SK-N-SH treated with all-trans-retinoic acid at 6 μM for 48 hours (cell line): ENCODE measurements at regions not wholly inside any gene's neighbourhood (a gene's known extent, or its start where the extent isn't known, plus 50 kb on each side); places are given as distances from the start of the nearest gene placed in this dataset.
A peak's percentile ranks its signal among the peaks of the same experiment; 100 is the strongest.

Source experiments
- ATAC-seq: fragments of 200-7000 bp; cut with Tn5 transposase; 3 replicates; pipeline ENCODE4 v1.9.1; 2020; ENCODE audit warnings: mild to moderate bottlenecking, moderate library complexity
- ARNTL ChIP-seq: fragments of 450-650 bp; formaldehyde crosslinking; IDR thresholded peaks from 2 replicates; pipeline ENCODE4 v1.5.0; 2020; ENCODE audit warnings: low read depth, mild to moderate bottlenecking, moderate library complexity, borderline replicate concordance
- BACH2 ChIP-seq: fragments of 250-450 bp; sonication (Bioruptor Pico); IDR thresholded peaks from 2 replicates; pipeline ENCODE4 v1.9.0; 2021; ENCODE audit warnings: mild to moderate bottlenecking, borderline replicate concordance
- CREB5 ChIP-seq: fragments of 250-450 bp; sonication (Bioruptor Pico); IDR thresholded peaks from 2 replicates; pipeline ENCODE4 v1.5.1; 2020; ENCODE audit warnings: low read depth, mild to moderate bottlenecking, moderate library complexity
- CSRNP3 ChIP-seq: fragments of 250-450 bp; sonication (Bioruptor Pico); IDR thresholded peaks from 2 replicates; pipeline ENCODE4 v1.5.1; 2021; ENCODE audit warnings: mild to moderate bottlenecking, moderate library complexity
- ESRRG ChIP-seq: fragments of 250-450 bp; sonication (Bioruptor Pico); IDR thresholded peaks from 2 replicates; pipeline ENCODE4 v1.6.1; 2021; ENCODE audit warnings: mild to moderate bottlenecking
- ISL1 ChIP-seq: fragments of 250-450 bp; sonication (Bioruptor Pico); IDR thresholded peaks from 2 replicates; pipeline ENCODE4 v2.1.2; 2022; ENCODE audit warnings: mild to moderate bottlenecking, moderate library complexity
- SNAI2 ChIP-seq: fragments of 250-450 bp; sonication (Bioruptor Pico); IDR thresholded peaks from 2 replicates; pipeline ENCODE4 v1.5.0; 2020; ENCODE audit warnings: mild to moderate bottlenecking, moderate library complexity
- TCF4 ChIP-seq: fragments of 250-450 bp; sonication (Bioruptor Pico); IDR thresholded peaks from 2 replicates; pipeline ENCODE4 v1.8.0; 2021; ENCODE audit warnings: mild to moderate bottlenecking, moderate library complexity, borderline replicate concordance
- TOX ChIP-seq: fragments of 250-450 bp; sonication (Bioruptor Pico); IDR thresholded peaks from 2 replicates; pipeline ENCODE4 v1.8.0; 2021; ENCODE audit warnings: mild to moderate bottlenecking, moderate library complexity, borderline replicate concordance
- TSHZ2 ChIP-seq: fragments of 250-450 bp; sonication (Bioruptor Pico); IDR thresholded peaks from 2 replicates; pipeline ENCODE4 v1.5.0; 2020; ENCODE audit warnings: mild to moderate bottlenecking, moderate library complexity
- ZC3H10 ChIP-seq: fragments of 250-450 bp; sonication (Bioruptor Pico); IDR thresholded peaks from 2 replicates; pipeline ENCODE4 v1.5.1; 2021; ENCODE audit warnings: mild to moderate bottlenecking, moderate library complexity
- ZFP3 ChIP-seq: fragments of 250-450 bp; sonication (Bioruptor Pico); IDR thresholded peaks from 2 replicates; pipeline ENCODE4 v1.5.0; 2020; ENCODE audit warnings: mild to moderate bottlenecking, moderate library complexity
- ZNF565 ChIP-seq: fragments of 450-650 bp; formaldehyde crosslinking; conservative IDR thresholded peaks from 2 replicates; pipeline ENCODE4 v1.5.0; 2020; ENCODE audit warnings: low read depth, mild to moderate bottlenecking, moderate library complexity
- TF ChIP-seq, protein P1 (sequence below): fragments of 250-450 bp; sonication (Bioruptor Pico); IDR thresholded peaks from 2 replicates; pipeline ENCODE4 v1.8.0; 2021; ENCODE audit warnings: low read depth, mild to moderate bottlenecking, moderate library complexity, borderline replicate concordance

GRCh38 chr7:46189255-46189790 is 268.3 kb upstream of the IGFBP3 start:
- no peak for ATAC-seq
- no peak for TF ChIP-seq ISL1 (CRISPR knock-in tag)

- ATAC-seq, result no peak
- TF ChIP-seq ESRRG, result no peak
- no peak for TF ChIP-seq CREB5 (CRISPR knock-in tag)
- no peak for TF ChIP-seq ARNTL (CRISPR knock-in tag)
Observed at GRCh38 chr7:46186131-46186530, 265.1 kb upstream of the IGFBP3 start.

DNA sequence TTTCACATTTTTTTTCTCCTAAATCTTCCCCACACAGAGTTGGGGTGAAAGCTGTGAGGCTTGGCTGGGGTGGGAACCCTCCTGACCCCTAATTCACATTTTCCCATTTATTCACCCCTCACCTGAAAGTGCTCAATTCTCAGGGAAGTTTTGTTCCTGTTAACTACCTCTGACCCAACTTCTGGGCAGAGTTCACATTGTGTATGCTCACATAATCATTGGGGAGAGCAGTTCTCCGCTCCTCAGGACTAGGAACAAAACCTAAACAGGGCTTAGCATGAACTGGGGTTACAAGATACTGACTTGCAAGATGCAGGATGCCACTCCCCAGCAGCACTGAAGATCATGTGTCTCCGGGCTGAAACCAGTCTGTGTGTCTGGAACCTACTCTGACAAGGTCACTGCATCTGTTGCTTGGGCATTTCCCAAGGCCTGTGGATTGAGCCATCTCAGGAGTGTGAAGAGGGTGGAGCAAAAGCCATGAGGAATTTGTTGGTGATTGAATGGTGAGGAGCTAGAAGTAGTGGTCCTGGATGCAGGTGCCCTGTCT is 258.1 kb upstream of the IGFBP3 start:
- 0 out of 3 replicates have a peak, but pooled peaks have one; percentile 22 for ATAC-seq
- TF ChIP-seq ZFP3 (CRISPR knock-in tag), result no peak

DNA sequence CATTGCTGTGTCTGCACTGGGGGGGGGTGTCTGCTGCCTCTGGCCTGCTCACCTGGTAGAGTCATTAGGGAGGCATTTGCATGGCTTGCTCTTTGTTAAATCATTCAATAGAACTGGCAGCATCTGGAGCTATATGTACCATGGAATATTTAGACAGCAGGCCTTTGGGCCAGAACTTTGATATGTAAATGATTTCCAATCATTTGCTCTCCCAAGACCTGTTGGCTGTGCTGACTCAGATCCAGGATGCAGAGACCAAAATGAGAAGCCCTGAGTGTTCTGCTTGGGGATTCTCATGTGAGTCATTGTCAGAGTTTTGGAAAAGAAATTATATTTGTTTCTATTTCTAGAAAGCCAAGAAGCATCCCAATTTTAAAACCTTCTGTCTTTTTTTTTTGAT is 257.6 kb upstream of the IGFBP3 start:
- no peak for TF ChIP-seq BACH2 (CRISPR knock-in tag)
- no peak for TF ChIP-seq CREB5 (CRISPR knock-in tag)
- TF ChIP-seq TCF4, result no peak
- TF ChIP-seq TSHZ2 (CRISPR knock-in tag), result no peak
- TF ChIP-seq TOX (CRISPR knock-in tag), result no peak
- no peak for TF ChIP-seq ARNTL (CRISPR knock-in tag)
- TF ChIP-seq, protein P1, sequence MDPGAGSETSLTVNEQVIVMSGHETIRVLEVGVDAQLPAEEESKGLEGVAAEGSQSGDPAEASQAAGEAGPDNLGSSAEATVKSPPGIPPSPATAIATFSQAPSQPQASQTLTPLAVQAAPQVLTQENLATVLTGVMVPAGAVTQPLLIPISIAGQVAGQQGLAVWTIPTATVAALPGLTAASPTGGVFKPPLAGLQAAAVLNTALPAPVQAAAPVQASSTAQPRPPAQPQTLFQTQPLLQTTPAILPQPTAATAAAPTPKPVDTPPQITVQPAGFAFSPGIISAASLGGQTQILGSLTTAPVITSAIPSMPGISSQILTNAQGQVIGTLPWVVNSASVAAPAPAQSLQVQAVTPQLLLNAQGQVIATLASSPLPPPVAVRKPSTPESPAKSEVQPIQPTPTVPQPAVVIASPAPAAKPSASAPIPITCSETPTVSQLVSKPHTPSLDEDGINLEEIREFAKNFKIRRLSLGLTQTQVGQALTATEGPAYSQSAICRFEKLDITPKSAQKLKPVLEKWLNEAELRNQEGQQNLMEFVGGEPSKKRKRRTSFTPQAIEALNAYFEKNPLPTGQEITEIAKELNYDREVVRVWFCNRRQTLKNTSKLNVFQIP (CRISPR knock-in tag), result no peak
- no peak for TF ChIP-seq ISL1 (CRISPR knock-in tag)
- TF ChIP-seq CSRNP3 (CRISPR knock-in tag), result no peak
- peak; percentile 76 for ATAC-seq

GRCh38 chr7:46177821-46178220 is 256.7 kb upstream of the IGFBP3 start:
- ATAC-seq, result no peak

More at GRCh38 chr7:46177821-46178220, 256.7 kb upstream of the IGFBP3 start:
- no peak for TF ChIP-seq BACH2 (CRISPR knock-in tag)
- TF ChIP-seq SNAI2 (CRISPR knock-in tag), result no peak
- TF ChIP-seq ZC3H10 (CRISPR knock-in tag), result no peak
- no peak for TF ChIP-seq CSRNP3 (CRISPR knock-in tag)
- no peak for TF ChIP-seq ZNF565
